ENCODE measurements at regions not wholly inside any gene's neighbourhood (a gene's known extent, or its start where the extent isn't known, plus 50 kb on each side); places are given as distances from the start of the nearest gene placed in this dataset.

GRCh38 chr3:76869726-76870384 is 170.0 kb upstream of the ROBO2 start:
- no peak for TF ChIP-seq CTCF (IDR thresholded peaks at IDR 0.05)
- Histone ChIP-seq H3K27me3 (no peaks in the 10 kb centered on the region), H3K9me3 (no peaks in the 10 kb centered on the region), H3K27ac (no peak overlapping the region), H3K36me3 (no peaks in the 10 kb centered on the region), H3K4me3 (no peak overlapping the region), H3K4me1 (no peaks in the 10 kb centered on the region)
- DNase-seq (ENCODE audit: low spot score): no peak

GRCh38 chr3:76871655-76872054 is 168.2 kb upstream of the ROBO2 start:
- no peak for DNase-seq (ENCODE audit: low spot score)

GRCh38 chr3:76872999-76873398 is 166.9 kb upstream of the ROBO2 start:
- Histone ChIP-seq H3K4me3 (no peak overlapping the region), H3K27me3 (no peaks in the 10 kb centered on the region), H3K9me3 (no peaks in the 10 kb centered on the region), H3K4me1 (no peaks in the 10 kb centered on the region), H3K27ac (no peak overlapping the region), H3K36me3 (no peaks in the 10 kb centered on the region)
- DNase-seq (ENCODE audit: low spot score): no peak
- no peak for TF ChIP-seq CTCF (IDR thresholded peaks at IDR 0.05)

More at GRCh38 chr3:76871655-76872054, 168.2 kb upstream of the ROBO2 start:
- no peak for TF ChIP-seq CTCF (IDR thresholded peaks at IDR 0.05)
- Histone ChIP-seq H3K4me1 (no peaks in the 10 kb centered on the region), H3K27ac (no peak overlapping the region), H3K4me3 (no peak overlapping the region), H3K36me3 (no peaks in the 10 kb centered on the region), H3K9me3 (no peaks in the 10 kb centered on the region), H3K27me3 (no peaks in the 10 kb centered on the region)

GRCh38 chr3:76873532-76874242 is 166.2 kb upstream of the ROBO2 start:
- Histone ChIP-seq H3K36me3 (no peaks in the 10 kb centered on the region), H3K4me1 (no peaks in the 10 kb centered on the region), H3K27me3 (no peaks in the 10 kb centered on the region), H3K27ac (no peak overlapping the region), H3K4me3 (no peak overlapping the region), H3K9me3 (no peaks in the 10 kb centered on the region)
- DNase-seq (ENCODE audit: low spot score): no peak
- no peak for TF ChIP-seq CTCF (IDR thresholded peaks at IDR 0.05)

GRCh38 chr3:76879959-76880358 is 159.9 kb upstream of the ROBO2 start:
- no peak overlapping the region for H3K27ac ChIP-seq
- H3K36me3 ChIP-seq: no peaks in the 10 kb centered on the region
- no peaks in the 10 kb centered on the region for H3K27me3 ChIP-seq
- H3K9me3 ChIP-seq: no peaks in the 10 kb centered on the region
- no peak for TF ChIP-seq CTCF (IDR thresholded peaks at IDR 0.05)
- no peaks in the 10 kb centered on the region for H3K4me1 ChIP-seq
- DNase-seq (ENCODE audit: low spot score): no peak
- H3K4me3 ChIP-seq: no peak overlapping the region
